Peyer's patch (tissue), 4 donors: ENCODE measurements at regions not wholly inside any gene's neighbourhood (a gene's known extent, or its start where the extent isn't known, plus 50 kb on each side); places are given as distances from the start of the nearest gene placed in this dataset.

ENCODE experiments used
- CTCF ChIP-seq, 6 experiments: fragments of 450-650 bp in 4 of 6; fragments of 200-600 bp in 2 of 6; sonication (generic) in 1 of 6; IDR thresholded peaks; one replicate each; pipeline ENCODE4 v1.5.1; 2017 to 2019; ENCODE audit warnings: antibody characterized with exemption in 6 of 6, mild to moderate bottlenecking in 3 of 6, moderate library complexity in 1 of 6
- POLR2A ChIP-seq, 2 donors: fragments of 450-650 bp; IDR thresholded peaks; one replicate each; pipeline ENCODE4 v1.5.1; 2017; ENCODE audit warnings: antibody characterized with exemption in 2 of 2, mild to moderate bottlenecking in 2 of 2, moderate library complexity in 2 of 2

DNA sequence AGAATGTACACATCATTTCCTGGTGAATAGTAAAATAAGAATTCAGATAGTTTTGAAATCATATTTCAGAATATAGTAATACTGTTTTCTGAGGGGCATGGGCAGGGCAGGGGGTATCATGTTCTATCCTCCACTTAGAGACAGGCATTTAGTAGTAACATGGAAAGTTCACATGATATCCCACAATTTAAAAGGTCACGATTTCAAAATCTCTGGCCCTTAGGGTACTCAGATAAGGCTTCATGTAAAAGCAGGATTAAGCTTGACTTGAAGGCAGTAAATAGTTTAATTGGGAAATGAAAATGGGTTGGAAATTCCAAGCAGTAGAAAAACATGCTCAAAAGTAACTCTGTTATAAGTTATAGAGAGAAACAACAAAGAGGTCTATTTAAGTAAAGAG, 353.2 kb upstream of the AGTR1 start:
- no peak for TF ChIP-seq CTCF (IDR thresholded peaks at IDR 0.05)
- no peak for TF ChIP-seq POLR2A (IDR thresholded peaks at IDR 0.05)
